HEK293T (cell line): ENCODE measurements at regions not wholly inside any gene's neighbourhood (a gene's known extent, or its start where the extent isn't known, plus 50 kb on each side); places are given as distances from the start of the nearest gene placed in this dataset.

Source experiments
- BHLHE40 ChIP-seq: fragments of 450-650 bp; IDR thresholded peaks from 2 replicates; pipeline ENCODE4 v1.6.1; 2016; ENCODE audit warnings: mild to moderate bottlenecking, moderate library complexity, borderline replicate concordance
- ELF4 ChIP-seq: fragments of 450-650 bp; IDR thresholded peaks from 2 replicates; pipeline ENCODE4 v1.6.1; 2017; ENCODE audit warnings: antibody characterized with exemption
- FOXA1 ChIP-seq: fragments of 450-650 bp; IDR thresholded peaks from 2 replicates; pipeline ENCODE4 v1.6.1; 2016; ENCODE audit warnings: mild to moderate bottlenecking
- FOXM1 ChIP-seq: fragments of 450-650 bp; IDR thresholded peaks from 2 replicates; pipeline ENCODE4 v1.6.1; 2017; ENCODE audit warnings: mild to moderate bottlenecking, borderline replicate concordance
- HDGF ChIP-seq: fragments of 450-650 bp; IDR thresholded peaks from 2 replicates; pipeline ENCODE4 v1.6.1; 2017; ENCODE audit warnings: antibody characterized with exemption, borderline replicate concordance
- LEF1 ChIP-seq: fragments of 450-650 bp; IDR thresholded peaks from 2 replicates; pipeline ENCODE4 v1.6.1; 2017; ENCODE audit warnings: mild to moderate bottlenecking, borderline replicate concordance
- NFRKB ChIP-seq: fragments of 450-650 bp; IDR thresholded peaks from 2 replicates; pipeline ENCODE4 v1.6.1; 2016; ENCODE audit warnings: mild to moderate bottlenecking, moderate library complexity
- PKNOX1 ChIP-seq: fragments of 450-650 bp; IDR thresholded peaks from 2 replicates; pipeline ENCODE4 v1.6.1; 2016
- SP1 ChIP-seq: fragments of 450-650 bp; IDR thresholded peaks from 2 replicates; pipeline ENCODE4 v1.6.1; 2017
- SUZ12 ChIP-seq: fragments of 450-650 bp; IDR thresholded peaks from 2 replicates; pipeline ENCODE4 v1.6.1; 2016; ENCODE audit warnings: mild to moderate bottlenecking
- TARDBP ChIP-seq: fragments of 450-650 bp; IDR thresholded peaks from 2 replicates; pipeline ENCODE4 v1.6.1; 2016

GRCh38 chr3:151675858-151676615 lies 57.7 kb upstream of the AADACL2 start:
- no peak for TF ChIP-seq LEF1
- no peak for TF ChIP-seq BHLHE40
- TF ChIP-seq ELF4: no peak
- no peak for TF ChIP-seq FOXM1
- TF ChIP-seq HDGF: no peak
- no peak for TF ChIP-seq SUZ12
- no peak for TF ChIP-seq TARDBP
- TF ChIP-seq NFRKB: no peak
- TF ChIP-seq FOXA1: no peak
- no peak for TF ChIP-seq SP1
- TF ChIP-seq PKNOX1: no peak
